ENCODE measurements at regions not wholly inside any gene's neighbourhood (a gene's known extent, or its start where the extent isn't known, plus 50 kb on each side); places are given as distances from the start of the nearest gene placed in this dataset.

DNA sequence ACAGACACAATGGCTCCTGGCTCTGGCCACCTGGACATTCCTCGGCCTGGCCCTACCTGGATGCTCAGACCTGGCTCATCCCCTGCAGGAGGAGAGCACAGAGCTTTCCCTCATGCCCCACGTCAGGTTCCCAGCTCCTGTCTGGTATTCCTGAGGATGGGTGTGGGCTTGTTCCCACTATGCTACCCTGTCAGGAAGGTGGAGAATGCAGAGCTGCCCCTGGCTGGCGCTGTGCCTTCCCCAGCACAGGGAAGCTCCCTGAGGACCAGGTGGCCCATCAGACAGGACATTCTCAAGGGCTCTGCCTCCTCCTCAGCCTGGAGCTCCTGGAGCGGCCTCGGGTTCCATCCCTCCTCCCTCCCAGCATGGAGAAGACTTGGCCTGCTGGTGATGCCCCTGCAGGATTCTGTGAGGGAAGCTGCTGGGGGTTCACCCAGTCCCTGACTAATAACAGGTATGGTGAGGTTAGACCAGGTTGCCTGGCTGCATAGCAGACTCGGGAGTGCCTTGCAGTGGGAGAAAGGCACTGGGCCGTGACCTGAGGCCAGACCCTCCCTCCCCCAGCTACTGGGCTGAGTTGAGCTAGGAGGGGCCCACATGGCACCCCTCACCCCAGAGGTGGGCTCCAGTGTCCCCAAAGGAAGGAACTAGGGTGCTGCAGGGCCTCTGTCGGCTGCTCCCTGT, 156.0 kb upstream of the MLN start:
- H3K4me1 ChIP-seq, result no peaks in the 10 kb centered on the region
- TF ChIP-seq, protein P1, sequence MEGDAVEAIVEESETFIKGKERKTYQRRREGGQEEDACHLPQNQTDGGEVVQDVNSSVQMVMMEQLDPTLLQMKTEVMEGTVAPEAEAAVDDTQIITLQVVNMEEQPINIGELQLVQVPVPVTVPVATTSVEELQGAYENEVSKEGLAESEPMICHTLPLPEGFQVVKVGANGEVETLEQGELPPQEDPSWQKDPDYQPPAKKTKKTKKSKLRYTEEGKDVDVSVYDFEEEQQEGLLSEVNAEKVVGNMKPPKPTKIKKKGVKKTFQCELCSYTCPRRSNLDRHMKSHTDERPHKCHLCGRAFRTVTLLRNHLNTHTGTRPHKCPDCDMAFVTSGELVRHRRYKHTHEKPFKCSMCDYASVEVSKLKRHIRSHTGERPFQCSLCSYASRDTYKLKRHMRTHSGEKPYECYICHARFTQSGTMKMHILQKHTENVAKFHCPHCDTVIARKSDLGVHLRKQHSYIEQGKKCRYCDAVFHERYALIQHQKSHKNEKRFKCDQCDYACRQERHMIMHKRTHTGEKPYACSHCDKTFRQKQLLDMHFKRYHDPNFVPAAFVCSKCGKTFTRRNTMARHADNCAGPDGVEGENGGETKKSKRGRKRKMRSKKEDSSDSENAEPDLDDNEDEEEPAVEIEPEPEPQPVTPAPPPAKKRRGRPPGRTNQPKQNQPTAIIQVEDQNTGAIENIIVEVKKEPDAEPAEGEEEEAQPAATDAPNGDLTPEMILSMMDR (IDR thresholded peaks at IDR 0.05), result no peak
- peaks cover 0 to 6% (median 5%) of the 10 kb centered on the region in 3 donors for H3K9me3 ChIP-seq
- peak in 1 of 2 donors; percentile 38 for DNase-seq
- peaks cover 0 to 60% of the 10 kb centered on the region in 2 donors for H3K27me3 ChIP-seq
- no peak overlapping the region for H3K4me3 ChIP-seq
- H3K36me3 ChIP-seq, result no peaks in the 10 kb centered on the region
- no peak overlapping the region for H3K27ac ChIP-seq
- intact Hi-C loops (cut with DNase I; ENCODE audit: low total_unique reads), result no loop called here

DNA sequence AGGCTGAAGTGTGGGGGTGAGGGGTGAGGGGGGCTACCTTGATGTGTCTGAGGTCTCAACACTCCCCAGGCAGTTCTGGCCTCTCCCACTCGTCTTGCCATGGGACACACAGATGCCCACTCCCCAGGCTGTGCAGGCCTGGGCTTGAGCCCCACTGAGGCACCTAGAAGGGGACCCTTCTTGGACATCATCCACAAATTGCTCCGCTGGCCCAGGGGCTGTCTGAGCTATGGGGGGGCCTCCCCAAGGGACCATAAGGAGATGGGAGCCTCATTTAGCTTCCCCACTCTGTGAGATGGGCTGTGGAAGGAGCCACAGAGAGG, 155.5 kb upstream of the MLN start:
- no peak overlapping the region for H3K4me3 ChIP-seq
- H3K27ac ChIP-seq, result no peak overlapping the region
- TF ChIP-seq, protein P1 (IDR thresholded peaks at IDR 0.05), result no peak
- H3K27me3 ChIP-seq, result peaks cover 0 to 55% of the 10 kb centered on the region in 2 donors
- intact Hi-C loops (cut with DNase I; ENCODE audit: low total_unique reads), result no loop called here
- H3K36me3 ChIP-seq, result no peaks in the 10 kb centered on the region
- no peaks in the 10 kb centered on the region for H3K4me1 ChIP-seq
- H3K9me3 ChIP-seq, result peaks cover 0 to 1% (median 0%) of the 10 kb centered on the region in 3 donors
- peak in 1 of 2 donors; percentile 34 for DNase-seq

DNA sequence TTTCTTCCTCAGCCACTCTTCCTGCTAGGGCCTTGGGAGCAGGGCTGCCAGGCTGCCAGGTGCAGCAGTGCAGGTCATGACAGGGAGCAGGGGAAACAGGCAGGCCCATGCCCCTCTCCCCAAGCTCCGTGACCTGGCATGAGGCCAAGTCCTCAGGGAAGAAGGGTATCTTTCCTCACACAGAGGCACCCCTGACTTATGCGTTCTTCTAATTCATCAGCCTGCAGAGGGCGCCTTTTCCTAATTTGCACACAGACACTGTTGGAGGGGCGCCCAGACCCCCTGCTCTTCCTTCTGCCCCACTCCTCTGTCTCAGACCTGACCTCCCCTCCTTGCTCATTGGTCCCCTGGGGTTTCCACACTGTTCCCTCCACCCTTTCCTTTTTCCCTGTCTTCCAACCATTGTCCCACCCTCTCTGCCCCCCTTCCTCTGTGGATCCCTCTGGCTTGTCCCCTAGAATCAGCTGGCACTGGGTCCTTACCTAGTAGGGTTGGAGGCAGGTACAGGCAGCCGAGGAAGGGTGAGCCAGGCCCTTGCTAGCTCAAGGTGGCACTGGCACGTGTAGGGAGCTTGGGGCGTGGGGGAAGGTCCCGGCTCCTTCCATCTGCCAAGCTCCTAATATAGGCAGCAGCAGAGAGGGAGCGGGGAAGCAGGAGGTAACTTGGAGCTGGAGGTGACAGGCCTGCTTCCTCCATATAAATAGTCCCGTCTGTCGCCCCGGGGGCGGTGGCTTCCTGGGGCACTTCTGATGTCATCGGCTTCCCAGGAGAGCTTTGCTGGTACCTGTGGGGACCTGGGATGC, 154.9 kb upstream of the MLN start:
- DNase-seq, result no peak
- intact Hi-C loops (cut with DNase I; ENCODE audit: low total_unique reads), result no loop called here
- no peak overlapping the region for H3K27ac ChIP-seq
- no peaks in the 10 kb centered on the region for H3K4me1 ChIP-seq
- TF ChIP-seq, protein P1 (IDR thresholded peaks at IDR 0.05), result no peak
- no peak overlapping the region for H3K4me3 ChIP-seq
- H3K36me3 ChIP-seq, result no peaks in the 10 kb centered on the region
- no peaks in the 10 kb centered on the region for H3K9me3 ChIP-seq
- peaks cover 0 to 49% of the 10 kb centered on the region in 2 donors for H3K27me3 ChIP-seq

DNA sequence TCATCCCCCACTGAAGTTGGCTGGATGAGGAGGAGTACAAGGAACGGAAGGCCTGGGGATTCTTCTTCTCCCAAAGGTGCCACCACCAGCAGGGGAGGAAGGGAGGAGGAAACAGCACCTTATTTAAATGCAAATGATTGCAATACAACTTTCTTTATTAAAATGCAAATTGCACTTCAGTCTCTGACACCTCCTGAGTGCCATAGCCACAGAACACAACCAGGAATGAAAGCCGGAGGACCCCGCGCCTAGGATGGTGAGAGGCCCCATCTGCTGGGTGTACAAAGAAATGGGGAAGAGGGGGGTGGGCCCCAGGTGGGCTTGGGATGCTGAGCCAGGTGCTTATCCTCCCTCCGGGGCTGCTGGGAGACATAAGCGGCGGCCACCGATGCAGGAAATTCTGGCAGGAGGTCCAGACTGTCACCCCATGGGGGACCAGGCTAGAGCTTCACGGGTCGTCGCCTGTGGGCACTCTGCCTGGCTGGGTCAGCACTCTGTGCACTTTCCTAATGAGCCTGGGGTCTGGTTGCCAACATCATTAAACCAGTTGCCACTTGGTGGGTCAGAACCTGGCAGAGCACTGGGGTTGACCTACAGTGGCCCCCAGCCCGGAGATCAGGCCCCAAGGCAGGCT, 154.2 kb upstream of the MLN start:
- Histone ChIP-seq H3K9me3 (no peaks in the 10 kb centered on the region), H3K4me3 (no peak overlapping the region), H3K36me3 (no peaks in the 10 kb centered on the region), H3K27me3 (peaks cover 0 to 42% of the 10 kb centered on the region in 2 donors), H3K4me1 (no peaks in the 10 kb centered on the region), H3K27ac (no peak overlapping the region)
- intact Hi-C loops (cut with DNase I; ENCODE audit: low total_unique reads), result no loop called here
- TF ChIP-seq, protein P1 (IDR thresholded peaks at IDR 0.05), result no peak
- DNase-seq, result no peak

DNA sequence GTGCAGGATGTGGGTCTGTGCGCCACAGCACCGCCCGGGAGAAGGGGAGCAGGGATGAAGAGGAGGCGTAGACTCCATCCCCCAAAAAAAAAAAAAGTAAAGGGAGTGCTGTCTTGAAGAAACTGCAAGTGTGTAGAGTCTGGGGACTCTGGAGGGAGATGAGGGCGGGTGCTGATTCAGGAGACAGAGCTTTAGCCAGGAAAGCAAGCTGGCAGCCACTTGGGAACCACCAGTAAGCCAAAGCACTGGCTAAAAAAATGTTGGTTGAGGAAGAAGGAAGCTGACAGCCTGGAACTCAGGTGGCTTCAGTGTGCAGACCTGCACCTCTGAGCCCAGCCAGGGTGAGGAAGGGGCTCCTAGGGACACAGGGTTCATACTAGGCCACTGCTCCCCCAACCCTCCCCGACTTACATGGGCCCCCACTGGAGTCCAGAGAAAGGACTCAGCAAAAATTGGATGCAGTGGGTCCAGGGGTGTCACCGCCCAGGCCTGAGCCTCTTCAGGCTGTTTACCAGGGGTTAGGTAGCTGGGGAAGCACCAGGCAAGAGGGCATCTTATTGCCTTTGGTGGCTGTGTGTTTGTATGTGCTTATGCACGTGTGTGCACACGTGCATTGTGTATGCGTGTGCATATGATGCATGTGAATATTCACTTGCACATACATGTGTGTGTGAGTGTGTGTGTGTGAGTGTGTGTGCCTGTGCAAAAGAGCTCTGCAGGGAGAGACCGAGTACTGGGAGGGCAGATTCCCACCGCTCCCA, 153.5 kb upstream of the MLN start:
- no peak overlapping the region for H3K4me3 ChIP-seq
- H3K27ac ChIP-seq, result no peak overlapping the region
- H3K36me3 ChIP-seq, result no peaks in the 10 kb centered on the region
- intact Hi-C loops (cut with DNase I; ENCODE audit: low total_unique reads), result no loop called here
- DNase-seq, result no peak
- TF ChIP-seq, protein P1 (IDR thresholded peaks at IDR 0.05), result no peak
- peaks cover 0 to 41% of the 10 kb centered on the region in 2 donors for H3K27me3 ChIP-seq
- no peaks in the 10 kb centered on the region for H3K4me1 ChIP-seq
- H3K9me3 ChIP-seq, result no peaks in the 10 kb centered on the region
